Muscle of back (tissue), 3 donors: ENCODE measurements at regions not wholly inside any gene's neighbourhood (a gene's known extent, or its start where the extent isn't known, plus 50 kb on each side); places are given as distances from the start of the nearest gene placed in this dataset.

Experiments
- DNase-seq, 3 donors: peaks; one replicate each; pipeline versions ENCODE4 v3.0.0 to v3.0.0-alpha.2; 2013

- no peak for DNase-seq
These were observed 68.7 kb upstream of the SPRED2 start for GRCh38 chr2:65501074-65501473.

GRCh38 chr2:65500310-65501040, 68.1 kb upstream of the SPRED2 start:
- DNase-seq, result no peak

- no peak for DNase-seq
These were observed 66.8 kb upstream of the SPRED2 start for GRCh38 chr2:65499216-65499615.

GRCh38 chr2:65498396-65498795, 66.0 kb upstream of the SPRED2 start:
- DNase-seq, result peak in 2 of 3 donors; percentile 55 to 82

GRCh38 chr2:65495251-65495877, 63.0 kb upstream of the SPRED2 start:
- peak; percentile 35 to 80 (median 64) for DNase-seq

- DNase-seq, result no peak
These were observed 61.7 kb upstream of the SPRED2 start for GRCh38 chr2:65494078-65494477.

- no peak for DNase-seq
These were observed 59.0 kb upstream of the SPRED2 start for GRCh38 chr2:65491381-65491905.

- DNase-seq, result no peak
These were observed 57.8 kb upstream of the SPRED2 start for GRCh38 chr2:65490222-65490621.

GRCh38 chr2:65489269-65489668, 56.9 kb upstream of the SPRED2 start:
- peak in 1 of 3 donors; percentile 20 for DNase-seq

GRCh38 chr2:65488527-65488926, 56.1 kb upstream of the SPRED2 start:
- no peak for DNase-seq

GRCh38 chr2:65487404-65487803, 55.0 kb upstream of the SPRED2 start:
- DNase-seq, result no peak

- no peak for DNase-seq
These were observed 54.4 kb upstream of the SPRED2 start for GRCh38 chr2:65486802-65487201.

- DNase-seq, result no peak
These were observed 53.9 kb upstream of the SPRED2 start for GRCh38 chr2:65486282-65486681.

- DNase-seq, result no peak
These were observed 53.4 kb upstream of the SPRED2 start for GRCh38 chr2:65485839-65486238.

GRCh38 chr2:65483763-65484162, 51.4 kb upstream of the SPRED2 start:
- no peak for DNase-seq

- DNase-seq, result no peak
These were observed 50.6 kb upstream of the SPRED2 start for GRCh38 chr2:65482971-65483370.
